B cell (primary cell): ENCODE measurements at regions not wholly inside any gene's neighbourhood (a gene's known extent, or its start where the extent isn't known, plus 50 kb on each side); places are given as distances from the start of the nearest gene placed in this dataset.

Source experiments
- EZH2 ChIP-seq: IDR thresholded peaks from 2 replicates; pipeline ENCODE4 v1.6.1; 2012; ENCODE audit warnings: borderline replicate concordance, low read depth, mild to moderate bottlenecking, moderate library complexity, low read length; ENCODE audit not compliant: insufficient read depth, poor library complexity, severe bottlenecking
- TF ChIP-seq, protein P1 (sequence below): fragments of 200-600 bp; IDR thresholded peaks from one replicate; pipeline ENCODE4 v1.8.0; 2022; ENCODE audit warnings: antibody characterized with exemption, mild to moderate bottlenecking

DNA sequence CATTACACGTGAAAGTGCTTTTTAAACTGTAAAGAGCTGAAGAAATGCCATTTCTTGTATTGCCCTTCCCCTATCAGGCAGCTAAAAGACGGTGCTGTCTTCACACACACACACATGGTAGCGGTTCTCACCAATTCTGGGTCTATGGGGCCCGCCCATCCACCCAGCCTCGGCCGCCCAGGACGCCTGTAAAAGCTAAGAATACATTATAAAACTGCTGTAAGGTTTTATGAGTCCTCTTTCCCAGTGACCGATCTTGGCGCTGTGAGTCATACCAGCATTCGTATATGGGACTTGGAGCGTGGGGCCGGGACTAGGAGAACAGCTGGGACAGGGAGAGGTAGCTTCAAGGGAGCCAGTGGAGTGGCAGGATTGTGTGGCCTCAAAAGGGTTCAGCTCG lies 149.7 kb upstream of the CADM1 start:
- TF ChIP-seq, protein P1, sequence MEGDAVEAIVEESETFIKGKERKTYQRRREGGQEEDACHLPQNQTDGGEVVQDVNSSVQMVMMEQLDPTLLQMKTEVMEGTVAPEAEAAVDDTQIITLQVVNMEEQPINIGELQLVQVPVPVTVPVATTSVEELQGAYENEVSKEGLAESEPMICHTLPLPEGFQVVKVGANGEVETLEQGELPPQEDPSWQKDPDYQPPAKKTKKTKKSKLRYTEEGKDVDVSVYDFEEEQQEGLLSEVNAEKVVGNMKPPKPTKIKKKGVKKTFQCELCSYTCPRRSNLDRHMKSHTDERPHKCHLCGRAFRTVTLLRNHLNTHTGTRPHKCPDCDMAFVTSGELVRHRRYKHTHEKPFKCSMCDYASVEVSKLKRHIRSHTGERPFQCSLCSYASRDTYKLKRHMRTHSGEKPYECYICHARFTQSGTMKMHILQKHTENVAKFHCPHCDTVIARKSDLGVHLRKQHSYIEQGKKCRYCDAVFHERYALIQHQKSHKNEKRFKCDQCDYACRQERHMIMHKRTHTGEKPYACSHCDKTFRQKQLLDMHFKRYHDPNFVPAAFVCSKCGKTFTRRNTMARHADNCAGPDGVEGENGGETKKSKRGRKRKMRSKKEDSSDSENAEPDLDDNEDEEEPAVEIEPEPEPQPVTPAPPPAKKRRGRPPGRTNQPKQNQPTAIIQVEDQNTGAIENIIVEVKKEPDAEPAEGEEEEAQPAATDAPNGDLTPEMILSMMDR, result no peak
- TF ChIP-seq EZH2, result no peak
